ENCODE measurements at regions not wholly inside any gene's neighbourhood (a gene's known extent, or its start where the extent isn't known, plus 50 kb on each side); places are given as distances from the start of the nearest gene placed in this dataset.

GRCh38 chr2:15096873-15097272, 464.3 kb downstream of the NBAS start:
- H3K27ac ChIP-seq (ENCODE audit: extremely low read depth, low read depth, low read length), result no peak overlapping the region
- ChIA-PET CTCF (interaction anchor here (0.6 kb wide), 1 partner anchor 307 kb away, joined by 4 read pairs; no protein-coding TSS in a partner anchor), POLR2A (no interaction called here)
- no peaks in the 10 kb centered on the region for H3K4me1 ChIP-seq (ENCODE audit: control insufficient read depth, insufficient read depth, low read length)
- no peak overlapping the region for H3K4me3 ChIP-seq (ENCODE audit: low read depth, low read length)
- TF ChIP-seq GLIS2 (tag by site-specific recombination; IDR thresholded peaks at IDR 0.05), result no peak
- TF ChIP-seq PBX3 (CRISPR knock-in tag; IDR thresholded peaks at IDR 0.05), result no peak
- TF ChIP-seq TRIM28 (IDR thresholded peaks at IDR 0.05; ENCODE audit: borderline replicate concordance, low read length), result no peak
- no peak for TF ChIP-seq ZNF23 (tag by site-specific recombination; IDR thresholded peaks at IDR 0.05; ENCODE audit: borderline replicate concordance)
- no peak for TF ChIP-seq GLIS1 (tag by site-specific recombination; IDR thresholded peaks at IDR 0.05)
- TF ChIP-seq ZNF280D (tag by site-specific recombination; IDR thresholded peaks at IDR 0.05), result no peak
- TF ChIP-seq ZNF76 (tag by site-specific recombination; IDR thresholded peaks at IDR 0.05; ENCODE audit: borderline replicate concordance, low read depth), result no peak
- TF ChIP-seq ZNF184 (tag by site-specific recombination; IDR thresholded peaks at IDR 0.05), result no peak
- TF ChIP-seq ZBTB6 (tag by site-specific recombination; IDR thresholded peaks at IDR 0.05), result no peak
- no peak for TF ChIP-seq ZNF292 (tag by site-specific recombination; IDR thresholded peaks at IDR 0.05; ENCODE audit: borderline replicate concordance, low read depth)
- TF ChIP-seq ZNF768 (tag by site-specific recombination; IDR thresholded peaks at IDR 0.05), result no peak
- TF ChIP-seq KLF16 (tag by site-specific recombination; IDR thresholded peaks at IDR 0.05), result no peak
- TF ChIP-seq ZNF341 (tag by site-specific recombination; IDR thresholded peaks at IDR 0.05; ENCODE audit: low read depth), result no peak
- TF ChIP-seq ZNF324 (tag by site-specific recombination; IDR thresholded peaks at IDR 0.05), result no peak
- no peak for TF ChIP-seq ZNF19 (tag by site-specific recombination; IDR thresholded peaks at IDR 0.05; ENCODE audit: low read depth)
- no peak for TF ChIP-seq ZNF157 (tag by site-specific recombination; IDR thresholded peaks at IDR 0.05)
- no peaks in the 10 kb centered on the region for H3K36me3 ChIP-seq (ENCODE audit: control insufficient read depth in 2 of 2, insufficient read depth in 1 of 2, low read length in 2 of 2)
- no peaks in the 10 kb centered on the region for H3K9me3 ChIP-seq (ENCODE audit: control insufficient read depth, insufficient read depth, low read depth, low read length)

- Histone ChIP-seq H3K36me3 (ENCODE audit: control insufficient read depth in 2 of 2, insufficient read depth in 1 of 2, low read length in 2 of 2) (no peaks in the 10 kb centered on the region), H3K4me1 (ENCODE audit: control insufficient read depth, insufficient read depth, low read length) (no peaks in the 10 kb centered on the region), H3K9me3 (ENCODE audit: control insufficient read depth, insufficient read depth, low read depth, low read length) (no peaks in the 10 kb centered on the region), H3K4me3 (ENCODE audit: low read depth, low read length) (no peak overlapping the region), H3K27ac (ENCODE audit: extremely low read depth, low read depth, low read length) (no peak overlapping the region)
- ChIA-PET POLR2A (no interaction called here), CTCF (no interaction called here)
- TF ChIP-seq ZNF148 (tag by site-specific recombination; IDR thresholded peaks at IDR 0.05; ENCODE audit: borderline replicate concordance) (no peak), ZNF202 (tag by site-specific recombination; IDR thresholded peaks at IDR 0.05; ENCODE audit: borderline replicate concordance) (no peak), ELK4 (IDR thresholded peaks at IDR 0.05; ENCODE audit: borderline replicate concordance, low read depth, low read length) (no peak), ZNF670 (tag by site-specific recombination; IDR thresholded peaks at IDR 0.05; ENCODE audit: low read depth) (no peak), KLF1 (tag by site-specific recombination; IDR thresholded peaks at IDR 0.05) (no peak), ZNF600 (tag by site-specific recombination; IDR thresholded peaks at IDR 0.05) (no peak), PBX3 (CRISPR knock-in tag; IDR thresholded peaks at IDR 0.05) (no peak), ZNF747 (tag by site-specific recombination; IDR thresholded peaks at IDR 0.05) (no peak), CTCF (tag by site-specific recombination; IDR thresholded peaks at IDR 0.05) (no peak)
Observed at GRCh38 chr2:15107137-15107536, 454.0 kb downstream of the NBAS start.

Measured in HEK293 (cell line).